Thyroid gland (tissue), 4 donors: ENCODE measurements at regions not wholly inside any gene's neighbourhood (a gene's known extent, or its start where the extent isn't known, plus 50 kb on each side); places are given as distances from the start of the nearest gene placed in this dataset.
"Not testable (repeated sequence)": the region's sequence is repeated elsewhere in the genome, so short reads cannot be mapped to it uniquely, and the experiment has no call there.

ENCODE experiments used
- CTCF ChIP-seq, 6 experiments: fragments of 200-600 bp in 3 of 6; fragments of 450-650 bp in 3 of 6; sonication (generic) in 3 of 6; IDR thresholded peaks; one replicate each; pipeline ENCODE4 v1.5.1; 2016 to 2019; ENCODE audit warnings: antibody characterized with exemption in 6 of 6, mild to moderate bottlenecking in 2 of 6, inconsistent platforms in 1 of 6, moderate library complexity in 1 of 6
- POLR2A ChIP-seq, 2 donors: fragments of 450-650 bp; IDR thresholded peaks; one replicate each; pipeline ENCODE4 v1.6.1; 2017; ENCODE audit warnings: antibody characterized with exemption in 2 of 2, mild to moderate bottlenecking in 2 of 2, moderate library complexity in 1 of 2

- TF ChIP-seq CTCF, POLR2A (IDR thresholded peaks at IDR 0.05): not testable (repeated sequence)
These were observed 166.3 kb downstream of the GPX5 start for GRCh38 chr6:28691991-28692390.
